ENCODE measurements at regions not wholly inside any gene's neighbourhood (a gene's known extent, or its start where the extent isn't known, plus 50 kb on each side); places are given as distances from the start of the nearest gene placed in this dataset.

- DNase-seq, result no peak
Measured at GRCh38 chr3:28835249-28835648, 445.6 kb upstream of the RBMS3 start.

GRCh38 chr3:28835751-28836150 lies 445.1 kb upstream of the RBMS3 start:
- DNase-seq, result no peak

- DNase-seq, result no peak
Measured at GRCh38 chr3:28836199-28836598, 444.7 kb upstream of the RBMS3 start.

GRCh38 chr3:28840976-28841376 lies 439.9 kb upstream of the RBMS3 start:
- DNase-seq, result no peak

- no peak for DNase-seq
Measured at GRCh38 chr3:28841441-28841840, 439.4 kb upstream of the RBMS3 start.

GRCh38 chr3:28844298-28845005 lies 436.4 kb upstream of the RBMS3 start:
- no peak for DNase-seq

GRCh38 chr3:28845006-28845324 lies 435.9 kb upstream of the RBMS3 start:
- no peak for DNase-seq

- no peak for DNase-seq
Measured at GRCh38 chr3:28846971-28847478, 433.8 kb upstream of the RBMS3 start.

- no peak for DNase-seq
Measured at GRCh38 chr3:28847736-28848135, 433.1 kb upstream of the RBMS3 start.

- DNase-seq, result no peak
Measured at GRCh38 chr3:28850186-28850585, 430.7 kb upstream of the RBMS3 start.

GRCh38 chr3:28853830-28854229 lies 427.0 kb upstream of the RBMS3 start:
- DNase-seq, result no peak

GRCh38 chr3:28856796-28857195 lies 424.1 kb upstream of the RBMS3 start:
- DNase-seq, result no peak

- DNase-seq, result no peak
Measured at GRCh38 chr3:28859897-28860296, 421.0 kb upstream of the RBMS3 start.

- DNase-seq, result peak; percentile 15
Measured at GRCh38 chr3:28860307-28860706, 420.6 kb upstream of the RBMS3 start.

- no peak for DNase-seq
Measured at GRCh38 chr3:28863186-28863585, 417.7 kb upstream of the RBMS3 start.

- DNase-seq, result no peak
Measured at GRCh38 chr3:28867836-28868235, 413.0 kb upstream of the RBMS3 start.

- no peak for DNase-seq
Measured at GRCh38 chr3:28868897-28869296, 412.0 kb upstream of the RBMS3 start.

GRCh38 chr3:28877912-28878311 lies 403.0 kb upstream of the RBMS3 start:
- no peak for DNase-seq

GRCh38 chr3:28890373-28890772 lies 390.5 kb upstream of the RBMS3 start:
- no peak for DNase-seq

GRCh38 chr3:28891485-28891884 lies 389.4 kb upstream of the RBMS3 start:
- DNase-seq, result no peak

- DNase-seq, result no peak
Measured at GRCh38 chr3:28900301-28900700, 380.6 kb upstream of the RBMS3 start.

GRCh38 chr3:28901018-28901417 lies 379.9 kb upstream of the RBMS3 start:
- no peak for DNase-seq

GRCh38 chr3:28903171-28903601 lies 377.7 kb upstream of the RBMS3 start:
- no peak for DNase-seq

- DNase-seq, result no peak
Measured at GRCh38 chr3:28905798-28906197, 375.1 kb upstream of the RBMS3 start.

GRCh38 chr3:28906561-28907310 lies 374.1 kb upstream of the RBMS3 start:
- DNase-seq, result no peak
